Glutamatergic neuron (in vitro differentiated cells): ENCODE measurements at regions not wholly inside any gene's neighbourhood (a gene's known extent, or its start where the extent isn't known, plus 50 kb on each side); places are given as distances from the start of the nearest gene placed in this dataset.
"Not testable (repeated sequence)": the region's sequence is repeated elsewhere in the genome, so short reads cannot be mapped to it uniquely, and the experiment has no call there.

Experiments
- DNase-seq: peaks from one replicate; pipeline ENCODE4 v3.0.0; 2022
- H3K27ac Mint-ChIP-seq: one replicate; pipeline ENCODE4 v1.8.0; 2020; ENCODE audit warnings: mild to moderate bottlenecking, mixed read lengths, inconsistent platforms; ENCODE audit not compliant: unreplicated experiment
- H3K27me3 Mint-ChIP-seq: one replicate; pipeline ENCODE4 v1.8.0; 2020; ENCODE audit warnings: mild to moderate bottlenecking, moderate library complexity, mixed read lengths, inconsistent platforms; ENCODE audit not compliant: unreplicated experiment
- H3K36me3 Mint-ChIP-seq: one replicate; pipeline ENCODE4 v1.8.0; 2020; ENCODE audit warnings: mild to moderate bottlenecking, mixed read lengths, inconsistent platforms; ENCODE audit not compliant: unreplicated experiment
- H3K4me1 Mint-ChIP-seq: one replicate; pipeline ENCODE4 v1.8.0; 2020; ENCODE audit warnings: mild to moderate bottlenecking, low read depth, mixed read lengths, inconsistent platforms; ENCODE audit not compliant: unreplicated experiment
- H3K4me3 Mint-ChIP-seq: one replicate; pipeline ENCODE4 v1.8.0; 2020; ENCODE audit warnings: mild to moderate bottlenecking, mixed read lengths, inconsistent platforms; ENCODE audit not compliant: unreplicated experiment
- H3K9me3 Mint-ChIP-seq: one replicate; pipeline ENCODE4 v1.8.0; 2020; ENCODE audit warnings: mild to moderate bottlenecking, moderate library complexity, mixed read lengths, inconsistent platforms; ENCODE audit not compliant: unreplicated experiment
- TF ChIP-seq, protein P1 (sequence below): fragments of 200-600 bp; sonication (generic); IDR thresholded peaks from one replicate; pipeline ENCODE4 v1.5.0; 2021; ENCODE audit not compliant: partially characterized antibody, unreplicated experiment

DNA sequence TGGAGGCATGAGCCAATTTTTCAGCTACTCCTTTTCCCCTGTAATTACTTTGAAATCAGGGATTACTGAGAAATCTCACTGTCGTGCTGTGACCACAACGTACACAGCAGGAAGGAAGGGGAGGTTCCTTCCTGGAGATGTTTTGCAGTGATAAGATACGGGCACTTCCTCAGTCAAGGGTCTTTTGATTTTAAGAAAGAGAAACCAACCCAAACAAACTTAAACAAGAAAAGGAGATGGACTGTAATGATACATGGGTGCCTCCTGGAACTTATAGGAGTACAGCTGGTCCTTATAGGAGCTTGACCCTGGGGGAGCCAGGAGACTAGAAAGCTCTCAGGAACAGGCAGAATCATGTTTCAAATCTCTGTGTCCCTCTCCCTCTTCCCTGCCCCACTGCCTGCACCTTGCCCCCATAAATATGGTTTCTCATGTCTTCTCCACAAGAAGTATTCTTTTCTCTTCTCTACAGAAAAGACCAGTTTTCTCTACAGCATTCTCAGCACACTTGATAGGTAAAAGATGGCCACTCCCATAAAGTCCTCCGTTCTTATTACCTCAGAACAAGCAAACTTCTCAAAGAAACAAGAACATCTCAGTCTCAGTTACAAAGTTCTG is 281.1 kb upstream of the AMIGO2 start:
- TF ChIP-seq, protein P1, sequence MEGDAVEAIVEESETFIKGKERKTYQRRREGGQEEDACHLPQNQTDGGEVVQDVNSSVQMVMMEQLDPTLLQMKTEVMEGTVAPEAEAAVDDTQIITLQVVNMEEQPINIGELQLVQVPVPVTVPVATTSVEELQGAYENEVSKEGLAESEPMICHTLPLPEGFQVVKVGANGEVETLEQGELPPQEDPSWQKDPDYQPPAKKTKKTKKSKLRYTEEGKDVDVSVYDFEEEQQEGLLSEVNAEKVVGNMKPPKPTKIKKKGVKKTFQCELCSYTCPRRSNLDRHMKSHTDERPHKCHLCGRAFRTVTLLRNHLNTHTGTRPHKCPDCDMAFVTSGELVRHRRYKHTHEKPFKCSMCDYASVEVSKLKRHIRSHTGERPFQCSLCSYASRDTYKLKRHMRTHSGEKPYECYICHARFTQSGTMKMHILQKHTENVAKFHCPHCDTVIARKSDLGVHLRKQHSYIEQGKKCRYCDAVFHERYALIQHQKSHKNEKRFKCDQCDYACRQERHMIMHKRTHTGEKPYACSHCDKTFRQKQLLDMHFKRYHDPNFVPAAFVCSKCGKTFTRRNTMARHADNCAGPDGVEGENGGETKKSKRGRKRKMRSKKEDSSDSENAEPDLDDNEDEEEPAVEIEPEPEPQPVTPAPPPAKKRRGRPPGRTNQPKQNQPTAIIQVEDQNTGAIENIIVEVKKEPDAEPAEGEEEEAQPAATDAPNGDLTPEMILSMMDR = no peak
- Mint-ChIP-seq H3K4me1 (peaks cover 6% of the 10 kb centered on the region), H3K4me3 (no peak overlapping the region), H3K27me3 (no peaks in the 10 kb centered on the region), H3K27ac (no peak overlapping the region), H3K36me3 (no peaks in the 10 kb centered on the region), H3K9me3 (no peaks in the 10 kb centered on the region)
- no peak for DNase-seq

DNA sequence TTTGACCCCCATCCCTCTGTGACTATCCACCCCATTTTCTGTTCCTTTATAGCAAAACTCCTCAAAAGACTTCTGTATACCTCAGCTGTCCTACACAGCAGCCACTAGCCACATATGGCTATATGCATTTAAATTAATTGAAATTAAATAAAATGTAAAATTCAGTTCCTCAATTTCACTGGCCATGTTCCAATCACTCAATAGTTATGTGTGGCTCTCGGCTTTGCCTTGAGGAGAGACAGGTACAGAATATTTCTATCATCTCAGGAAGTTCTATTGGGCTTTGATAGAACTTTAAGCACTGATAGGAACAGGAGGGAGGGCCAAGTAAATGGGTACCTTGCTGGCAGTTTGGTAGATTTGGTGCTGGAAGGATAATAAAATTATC is 280.3 kb upstream of the AMIGO2 start:
- H3K4me3 Mint-ChIP-seq = no peak overlapping the region
- TF ChIP-seq, protein P1 = no peak
- no peaks in the 10 kb centered on the region for H3K27me3 Mint-ChIP-seq

DNA sequence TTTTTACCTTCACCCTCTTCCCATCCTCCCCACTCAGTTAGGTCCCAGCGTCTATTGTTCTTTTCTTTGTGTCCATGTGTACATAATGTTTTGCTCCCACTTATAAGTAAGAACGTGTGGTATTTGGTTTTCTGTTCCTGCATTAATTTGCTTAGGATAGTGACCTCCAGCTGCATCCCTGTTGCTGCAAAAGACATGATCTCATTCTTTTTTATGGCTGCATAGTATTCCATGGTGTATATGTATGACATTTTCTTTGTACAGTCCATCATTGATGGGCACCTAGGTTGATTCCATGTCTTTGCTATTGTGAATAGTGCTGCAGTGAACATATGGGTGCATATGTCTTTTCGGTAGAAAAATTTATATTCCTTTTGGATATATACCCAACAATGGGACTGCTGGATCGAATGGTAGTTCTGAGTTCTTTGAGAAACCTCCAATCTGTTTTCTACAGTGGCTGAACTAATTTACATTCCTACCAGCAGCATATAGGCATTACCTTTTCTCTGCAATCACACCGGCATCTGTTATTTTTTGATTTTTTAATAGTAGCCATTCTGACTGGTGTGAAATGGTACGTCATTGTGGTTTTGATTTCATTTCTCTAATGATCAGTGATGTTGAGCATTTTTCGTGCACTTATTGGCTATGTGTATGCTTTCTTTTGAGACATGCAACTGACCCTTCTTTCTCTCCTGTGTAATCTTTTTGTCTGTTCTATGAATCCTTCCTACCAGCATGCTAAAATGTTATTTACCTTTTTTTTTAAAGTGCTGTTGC is 279.7 kb upstream of the AMIGO2 start:
- no peak overlapping the region for H3K27ac Mint-ChIP-seq
- H3K4me1 Mint-ChIP-seq = peaks cover 6% of the 10 kb centered on the region
- no peak overlapping the region for H3K4me3 Mint-ChIP-seq
- H3K9me3 Mint-ChIP-seq = peaks cover 2% of the 10 kb centered on the region
- DNase-seq = no peak
- TF ChIP-seq, protein P1 = no peak
- H3K27me3 Mint-ChIP-seq = no peaks in the 10 kb centered on the region
- H3K36me3 Mint-ChIP-seq = no peaks in the 10 kb centered on the region

More for the DNA sequence above, 280.3 kb upstream of the AMIGO2 start:
- Mint-ChIP-seq H3K4me1 (peaks cover 6% of the 10 kb centered on the region), H3K9me3 (peaks cover 2% of the 10 kb centered on the region), H3K27ac (no peak overlapping the region), H3K36me3 (no peaks in the 10 kb centered on the region)
- DNase-seq = no peak

DNA sequence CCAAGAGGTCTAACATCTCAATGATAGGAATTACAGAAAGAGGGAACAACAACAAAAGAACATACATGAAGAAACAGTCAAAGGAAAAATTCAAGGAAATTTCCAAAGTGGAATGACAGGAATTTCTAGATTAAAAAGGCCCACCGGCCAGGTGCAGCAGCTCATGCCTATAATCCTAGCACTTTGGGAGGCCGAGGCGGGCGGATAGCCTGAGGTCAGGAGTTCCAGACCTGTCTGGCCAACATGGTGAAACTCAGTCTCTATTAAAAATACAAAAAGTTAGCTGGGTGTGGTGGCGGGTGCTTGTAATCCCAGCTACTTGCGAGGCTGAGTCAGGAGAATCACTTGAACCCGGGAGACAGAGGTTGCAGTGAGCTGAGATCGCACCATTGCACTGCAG is 277.2 kb upstream of the AMIGO2 start:
- not testable (repeated sequence) for H3K4me1 Mint-ChIP-seq, H3K36me3 Mint-ChIP-seq, H3K4me3 Mint-ChIP-seq, H3K27ac Mint-ChIP-seq, DNase-seq, H3K9me3 Mint-ChIP-seq, H3K27me3 Mint-ChIP-seq

DNA sequence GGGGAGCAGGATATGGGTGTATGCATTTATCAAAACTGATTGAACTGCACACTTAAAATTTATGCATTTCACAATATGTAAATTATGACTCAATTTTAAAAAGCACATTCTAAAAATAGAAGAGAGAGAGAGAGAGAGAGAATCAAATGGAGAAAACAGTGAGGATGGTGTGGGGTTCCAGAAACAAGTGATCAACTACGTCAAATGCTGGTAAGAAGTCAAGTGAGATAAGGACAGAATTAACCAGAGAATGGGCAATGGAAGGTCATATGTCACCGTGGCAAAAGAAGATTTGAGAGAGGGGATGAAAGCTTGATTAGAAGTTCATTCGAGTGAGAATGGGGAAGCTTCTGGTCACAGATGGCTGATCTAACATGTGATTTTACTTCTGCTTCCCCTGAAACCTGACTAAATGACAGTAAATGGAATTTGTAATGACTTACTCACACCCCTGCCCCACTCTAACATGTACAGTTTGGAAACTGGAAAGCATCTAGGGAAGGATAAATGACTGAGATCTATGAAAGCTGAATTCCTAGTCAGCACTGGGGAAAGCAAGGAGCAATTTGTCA is 276.5 kb upstream of the AMIGO2 start:
- Mint-ChIP-seq H3K27me3 (no peaks in the 10 kb centered on the region), H3K4me1 (peaks cover 6% of the 10 kb centered on the region), H3K9me3 (peaks cover 2% of the 10 kb centered on the region), H3K36me3 (no peaks in the 10 kb centered on the region), H3K27ac (peak overlapping the region; percentile 14), H3K4me3 (no peak overlapping the region)
- no peak for DNase-seq
- TF ChIP-seq, protein P1 = no peak
